ENCODE measurements at regions not wholly inside any gene's neighbourhood (a gene's known extent, or its start where the extent isn't known, plus 50 kb on each side); places are given as distances from the start of the nearest gene placed in this dataset.

GRCh38 chr10:71036297-71036966 lies 148.1 kb upstream of the PCBD1 start:
- TF ChIP-seq CTCF (IDR thresholded peaks at IDR 0.05) (no peak), POLR2A (IDR thresholded peaks at IDR 0.05) (no peak)
